H9 (cell line): ENCODE measurements at regions not wholly inside any gene's neighbourhood (a gene's known extent, or its start where the extent isn't known, plus 50 kb on each side); places are given as distances from the start of the nearest gene placed in this dataset.
A peak's percentile ranks its signal among the peaks of the same experiment; 100 is the strongest.

ENCODE experiments used
- DNase-seq: peaks from one replicate; pipeline ENCODE4 v3.0.0-alpha.2; 2017
- H2AFZ ChIP-seq: one replicate; pipeline ENCODE4 v1.6.1; 2013; ENCODE audit warnings: mild to moderate bottlenecking, low read length, control low read depth, moderate library complexity
- H2AK5ac ChIP-seq: 2 replicates; pipeline ENCODE4 v1.6.1; 2013; ENCODE audit warnings: low read length, control low read depth, mixed read lengths; ENCODE audit not compliant: insufficient read length
- H2BK120ac ChIP-seq: one replicate; pipeline ENCODE4 v1.6.1; 2013; ENCODE audit warnings: low read depth, mild to moderate bottlenecking, low read length, control low read depth, inconsistent platforms; ENCODE audit not compliant: poor library complexity, severe bottlenecking
- H2BK12ac ChIP-seq: 2 replicates; pipeline ENCODE4 v1.6.1; 2013; ENCODE audit warnings: low read length, control low read depth, mixed read lengths, low read depth; ENCODE audit not compliant: insufficient read length
- H2BK15ac ChIP-seq: 2 replicates; pipeline ENCODE4 v1.6.1; 2013; ENCODE audit warnings: low read depth, low read length, control low read depth
- H2BK20ac ChIP-seq: one replicate; pipeline ENCODE4 v1.6.1; 2013; ENCODE audit warnings: low read depth, mild to moderate bottlenecking, low read length, control low read depth, inconsistent platforms; ENCODE audit not compliant: poor library complexity, severe bottlenecking
- H2BK5ac ChIP-seq: 2 replicates; pipeline ENCODE4 v1.6.1; 2013; ENCODE audit warnings: low read length, control low read depth, mixed read lengths; ENCODE audit not compliant: insufficient read length
- H3K14ac ChIP-seq: 2 replicates; pipeline ENCODE4 v1.6.1; 2013; ENCODE audit warnings: low read length, control low read depth; ENCODE audit not compliant: insufficient read depth
- H3K18ac ChIP-seq: 2 replicates; pipeline ENCODE4 v1.6.1; 2013; ENCODE audit warnings: low read depth, mild to moderate bottlenecking, mixed read lengths, low read length, control low read depth; ENCODE audit not compliant: insufficient read length
- H3K23ac ChIP-seq: 2 replicates; pipeline ENCODE4 v1.6.1; 2013; ENCODE audit warnings: low read length, control low read depth, mixed read lengths, low read depth; ENCODE audit not compliant: insufficient read length
- H3K23me2 ChIP-seq: 2 replicates; pipeline ENCODE4 v1.6.1; 2013; ENCODE audit warnings: low read depth, mild to moderate bottlenecking, mixed read lengths, low read length, control low read depth; ENCODE audit not compliant: insufficient read length, poor library complexity, severe bottlenecking
- H3K27ac ChIP-seq: 2 replicates; pipeline ENCODE4 v1.5.1; 2013; ENCODE audit warnings: low read length, control low read depth, mixed read lengths, low read depth; ENCODE audit not compliant: insufficient read length
- H3K27me3 ChIP-seq: 2 replicates; pipeline ENCODE4 v1.6.1; 2013; ENCODE audit warnings: low read length, control low read depth, inconsistent platforms; ENCODE audit not compliant: insufficient read depth
- H3K4ac ChIP-seq: 2 replicates; pipeline ENCODE4 v1.6.1; 2013; ENCODE audit warnings: low read depth, mild to moderate bottlenecking, control low read depth, inconsistent platforms, low read length, moderate library complexity
- H3K4me1 ChIP-seq: 2 replicates; pipeline ENCODE4 v1.6.1; 2013; ENCODE audit warnings: low read length, control low read depth, inconsistent platforms; ENCODE audit not compliant: insufficient read depth
- H3K4me2 ChIP-seq: 2 replicates; pipeline ENCODE4 v1.6.1; 2013; ENCODE audit warnings: low read length, control low read depth, mixed read lengths; ENCODE audit not compliant: insufficient read length, insufficient read depth
- H3K56ac ChIP-seq: 2 replicates; pipeline ENCODE4 v1.6.1; 2013; ENCODE audit warnings: low read depth, mild to moderate bottlenecking, mixed read lengths, low read length, control low read depth; ENCODE audit not compliant: insufficient read length
- H3K79me1 ChIP-seq: 2 replicates; pipeline ENCODE4 v1.6.1; 2013; ENCODE audit warnings: low read depth, mild to moderate bottlenecking, moderate library complexity, low read length, control low read depth, inconsistent platforms; ENCODE audit not compliant: insufficient read depth, poor library complexity, severe bottlenecking
- H3K79me2 ChIP-seq: 2 replicates; pipeline ENCODE4 v1.6.1; 2013; ENCODE audit warnings: low read length, control low read depth, inconsistent platforms; ENCODE audit not compliant: insufficient read depth
- H3K9ac ChIP-seq: 2 replicates; pipeline ENCODE4 v1.6.1; 2013; ENCODE audit warnings: low read length, control low read depth, mixed read lengths; ENCODE audit not compliant: insufficient read length; ENCODE audit errors: extremely low read depth
- H3K9me3 ChIP-seq: one replicate; pipeline ENCODE4 v1.6.1; 2013; ENCODE audit warnings: low read depth, low read length, inconsistent platforms; ENCODE audit not compliant: control insufficient read depth
- H3T11ph ChIP-seq: one replicate; pipeline ENCODE4 v1.6.1; 2013; ENCODE audit warnings: mild to moderate bottlenecking, low read length, control low read depth, inconsistent platforms
- H4K20me1 ChIP-seq: one replicate; pipeline ENCODE4 v1.6.1; 2013; ENCODE audit not compliant: control insufficient read depth, insufficient read length, insufficient read depth
- H4K5ac ChIP-seq: 2 replicates; pipeline ENCODE4 v1.6.1; 2013; ENCODE audit warnings: low read depth, mild to moderate bottlenecking, mixed read lengths, low read length, control low read depth; ENCODE audit not compliant: insufficient read length
- H4K8ac ChIP-seq: replicated peaks from 2 replicates; pipeline ENCODE4 v1.6.1; 2013; ENCODE audit warnings: low read length, control low read depth, mixed read lengths, low read depth; ENCODE audit not compliant: insufficient read length
- H4K91ac ChIP-seq: 2 replicates; pipeline ENCODE4 v1.6.1; 2013; ENCODE audit warnings: low read depth, mild to moderate bottlenecking, moderate library complexity, mixed read lengths, low read length, control low read depth; ENCODE audit not compliant: insufficient read length
- H3K27ac Mint-ChIP-seq, 3 experiments: 2 replicates in 2 of 3; 3 replicates in 1 of 3; pipeline ENCODE4 v1.8.0; 2020 to 2021; ENCODE audit warnings: mixed read lengths in 3 of 3, mild to moderate bottlenecking in 1 of 3, moderate library complexity in 1 of 3
- H3K27me3 Mint-ChIP-seq: 2 replicates; pipeline ENCODE4 v1.8.0; 2021; ENCODE audit warnings: low read depth, mild to moderate bottlenecking, moderate library complexity, mixed read lengths
- H3K36me3 Mint-ChIP-seq, 3 experiments: 2 replicates in 2 of 3; 3 replicates in 1 of 3; pipeline ENCODE4 v1.8.0; 2020 to 2021; ENCODE audit warnings: low read depth in 3 of 3, mixed read lengths in 3 of 3; ENCODE audit not compliant: insufficient read depth in 1 of 3
- H3K4me1 Mint-ChIP-seq, 2 experiments: 2 replicates each; pipeline ENCODE4 v1.8.0; 2020; ENCODE audit warnings: mixed read lengths in 2 of 2
- H3K4me3 Mint-ChIP-seq, 2 experiments: 2 replicates in 1 of 2; 3 replicates in 1 of 2; pipeline ENCODE4 v1.8.0; 2020 to 2021; ENCODE audit warnings: mild to moderate bottlenecking in 2 of 2, mixed read lengths in 2 of 2, moderate library complexity in 1 of 2
- H3K9me3 Mint-ChIP-seq, 2 experiments: 2 replicates in 1 of 2; 3 replicates in 1 of 2; pipeline ENCODE4 v1.8.0; 2020; ENCODE audit warnings: mild to moderate bottlenecking in 2 of 2, mixed read lengths in 2 of 2, moderate library complexity in 1 of 2
- CTCF ChIP-seq: fragments of 200-600 bp; sonication (generic); conservative IDR thresholded peaks from 3 replicates; pipeline ENCODE4 v1.8.0; 2021; ENCODE audit warnings: antibody characterized with exemption, mild to moderate bottlenecking
- WGBS: extraction: QIAGEN DNeasy Blood & Tissue Kit; methylation state at CpG from one replicate; pipeline ENCODE4 v1.1.7; 2013; ENCODE audit warnings: missing lambda C conversion rate, low lambda C conversion rate, mixed read lengths; ENCODE audit not compliant: insufficient read length; ENCODE audit errors: extremely low coverage; 5-methylcytosine and 5-hydroxymethylcytosine counted together

DNA sequence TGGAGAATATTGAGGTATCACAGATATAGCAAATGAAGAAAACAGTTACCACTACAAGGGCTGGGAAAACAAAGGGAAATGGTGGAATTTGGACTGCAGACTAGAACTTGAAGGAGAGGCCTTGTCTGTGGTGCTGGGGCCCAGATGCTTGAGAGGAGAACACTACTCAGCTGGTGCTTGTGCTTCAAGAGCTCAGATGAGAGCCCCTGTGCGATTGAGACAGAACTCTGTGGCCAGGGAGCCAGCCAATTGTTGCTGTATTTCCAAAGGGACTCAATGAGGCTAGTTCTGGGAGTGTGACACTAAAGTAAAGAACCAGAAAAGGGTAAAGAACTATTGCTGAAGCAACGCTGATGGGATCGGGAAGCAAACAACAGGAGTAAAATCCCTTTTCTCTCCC is 406.5 kb upstream of the SEMA3D start:
- Histone ChIP-seq H3K27ac (no peak overlapping the region), H2BK5ac (no peak overlapping the region), H2AFZ (no peak overlapping the region), H4K5ac (no peak overlapping the region), H2BK15ac (no peak overlapping the region), H3K14ac (no peak overlapping the region), H2BK12ac (no peak overlapping the region), H4K91ac (no peak overlapping the region), H4K8ac (no peak overlapping the region), H2BK120ac (no peak overlapping the region), H3K9ac (no peak overlapping the region), H3K4me1 (no peaks in the 10 kb centered on the region), H2BK20ac (no peak overlapping the region), H3K56ac (no peak overlapping the region), H3K27me3 (no peaks in the 10 kb centered on the region), H4K20me1 (no peaks in the 10 kb centered on the region), H2AK5ac (no peak overlapping the region), H3K4me2 (no peak overlapping the region), H3K79me2 (no peaks in the 10 kb centered on the region), H3K18ac (no peak overlapping the region), H3K23me2 (no peaks in the 10 kb centered on the region), H3K9me3 (no peaks in the 10 kb centered on the region), H3T11ph (no peak overlapping the region), H3K23ac (no peak overlapping the region), H3K79me1 (no peaks in the 10 kb centered on the region), H3K4ac (no peak overlapping the region)
- Mint-ChIP-seq H3K9me3 (no peaks in the 10 kb centered on the region), H3K27ac (peak overlapping the region in 1 of 3 experiments; percentile 41; a peak in 3 of 7 replicates), H3K4me3 (no peak overlapping the region), H3K27me3 (no peaks in the 10 kb centered on the region), H3K36me3 (no peaks in the 10 kb centered on the region), H3K4me1 (no peaks in the 10 kb centered on the region)
- WGBS, result no CpG with 5 or more reads among the region's 3 CpGs
- TF ChIP-seq CTCF, result no peak
- DNase-seq, result no peak
